Gastroesophageal sphincter (tissue), 4 donors: ENCODE measurements at regions not wholly inside any gene's neighbourhood (a gene's known extent, or its start where the extent isn't known, plus 50 kb on each side); places are given as distances from the start of the nearest gene placed in this dataset.
"Not testable (repeated sequence)": the region's sequence is repeated elsewhere in the genome, so short reads cannot be mapped to it uniquely, and the experiment has no call there.

Experiments
- ATAC-seq: fragments of 150-250 bp; one replicate; pipeline ENCODE4 v1.9.1; 2016; ENCODE audit warnings: mild to moderate bottlenecking, moderate library complexity
- H3K27ac ChIP-seq, 4 donors: fragments of 200-600 bp; sonication (generic) in 3 of 4; 1 replicate in 3 of 4; 2 replicates in 1 of 4; pipeline ENCODE4 v1.5.1; 2016 to 2019
- H3K27me3 ChIP-seq: fragments of 200-600 bp; sonication (generic); one replicate; pipeline ENCODE4 v1.5.1; 2019
- H3K36me3 ChIP-seq, 2 donors: fragments of 200-600 bp; sonication (generic); one replicate each; pipeline ENCODE4 v1.5.1; 2019; ENCODE audit warnings: control low read depth in 1 of 2
- H3K4me1 ChIP-seq, 3 donors: fragments of 200-600 bp; sonication (generic); 1 replicate in 2 of 3; 2 replicates in 1 of 3; pipeline ENCODE4 v1.5.1; 2016 to 2019; ENCODE audit warnings: control low read depth in 2 of 3
- H3K4me3 ChIP-seq, 2 donors: fragments of 200-600 bp; sonication (generic); one replicate each; pipeline ENCODE4 v1.5.1; 2019; ENCODE audit warnings: mild to moderate bottlenecking in 1 of 2, moderate library complexity in 1 of 2
- H3K9me3 ChIP-seq, 3 donors: fragments of 200-600 bp; sonication (generic); one replicate each; pipeline ENCODE4 v1.5.1; 2017 to 2019; ENCODE audit warnings: control low read depth in 2 of 3
- CTCF ChIP-seq, 4 experiments: fragments of 200-600 bp in 2 of 4; fragments of 450-650 bp in 2 of 4; sonication (generic) in 1 of 4; IDR thresholded peaks; one replicate each; pipeline ENCODE4 v1.5.1; 2017 to 2019; ENCODE audit warnings: antibody characterized with exemption in 4 of 4, mild to moderate bottlenecking in 2 of 4, moderate library complexity in 2 of 4
- EP300 ChIP-seq: sonication (generic); formaldehyde crosslinking; IDR thresholded peaks from one replicate; pipeline ENCODE4 v1.6.1; 2017; ENCODE audit warnings: antibody characterized with exemption, mild to moderate bottlenecking
- POLR2A ChIP-seq, 2 donors: fragments of 450-650 bp; IDR thresholded peaks; one replicate each; pipeline ENCODE4 v1.6.1; 2017; ENCODE audit warnings: antibody characterized with exemption in 2 of 2, mild to moderate bottlenecking in 2 of 2, moderate library complexity in 1 of 2
- POLR2AphosphoS5 ChIP-seq: sonication (generic); formaldehyde crosslinking; IDR thresholded peaks from one replicate; pipeline ENCODE4 v1.6.1; 2017; ENCODE audit warnings: antibody characterized with exemption
- WGBS, 2 donors: methylation state at CpG; one replicate each; pipeline ENCODE4 v1.1.5; 2018; ENCODE audit warnings: low coverage in 1 of 2; 5-methylcytosine and 5-hydroxymethylcytosine counted together

DNA sequence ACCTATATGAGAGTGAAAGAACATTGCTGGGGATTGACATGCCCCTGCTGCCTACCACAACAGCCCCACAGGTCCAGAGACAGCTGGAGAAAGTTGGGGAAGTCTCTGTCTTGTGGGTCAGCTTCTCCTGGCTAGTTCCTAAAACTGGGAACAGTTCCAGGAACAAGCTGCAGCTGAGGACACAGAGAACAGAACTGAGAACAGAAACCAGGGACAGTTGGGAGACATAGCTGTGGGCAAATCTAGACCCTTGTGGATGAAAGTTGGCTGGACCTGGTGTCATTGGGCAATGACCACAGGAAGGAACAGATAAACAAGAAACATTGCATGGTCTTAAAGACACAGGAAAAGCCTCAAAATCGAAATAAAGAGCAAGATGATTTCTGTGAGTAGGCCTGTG, 58.3 kb upstream of the MOCS2 start:
- H3K27ac ChIP-seq = peak overlapping the region in 3 of 4 donors; percentile 16 to 39 (median 26)

GRCh38 chr5:53169933-53170332, 60.4 kb upstream of the MOCS2 start:
- H3K27ac ChIP-seq = no peak overlapping the region
- no peak overlapping the region for H3K4me3 ChIP-seq
- no peak for ATAC-seq
- 72 to 76% methylated on average over 3 of the region's 3 CpGs for WGBS, 2 donors
- H3K4me1 ChIP-seq = peaks cover 0 to 36% (median 0%) of the 10 kb centered on the region in 3 donors
- H3K9me3 ChIP-seq = no peaks in the 10 kb centered on the region
- H3K36me3 ChIP-seq = no peaks in the 10 kb centered on the region
- no peaks in the 10 kb centered on the region for H3K27me3 ChIP-seq
- TF ChIP-seq POLR2AphosphoS5 (no peak), EP300 (no peak), CTCF (IDR thresholded peaks at IDR 0.05) (no peak), POLR2A (IDR thresholded peaks at IDR 0.05) (no peak)

More for the DNA sequence above, 58.3 kb upstream of the MOCS2 start:
- 25 to 56% methylated on average over 1 of the region's 1 CpG for WGBS, 2 donors
- H3K9me3 ChIP-seq = no peaks in the 10 kb centered on the region
- no peaks in the 10 kb centered on the region for H3K36me3 ChIP-seq
- H3K4me1 ChIP-seq = peaks cover 0 to 42% (median 6%) of the 10 kb centered on the region in 3 donors
- peak; percentile 91 for ATAC-seq
- TF ChIP-seq POLR2AphosphoS5 (peak; percentile 63), CTCF (IDR thresholded peaks at IDR 0.05) (no peak), POLR2A (IDR thresholded peaks at IDR 0.05) (peak in 1 of 2 donors; percentile 15), EP300 (no peak)
- no peaks in the 10 kb centered on the region for H3K27me3 ChIP-seq
- H3K4me3 ChIP-seq = no peak overlapping the region

GRCh38 chr5:53170746-53171349, 61.3 kb upstream of the MOCS2 start:
- TF ChIP-seq POLR2AphosphoS5 = no peak
- peak; percentile 3 to 62 (median 59) for TF ChIP-seq CTCF (IDR thresholded peaks at IDR 0.05)
- no peak for TF ChIP-seq EP300
- peaks cover 0 to 28% (median 0%) of the 10 kb centered on the region in 3 donors for H3K4me1 ChIP-seq
- H3K36me3 ChIP-seq = no peaks in the 10 kb centered on the region
- no peak for ATAC-seq
- no peaks in the 10 kb centered on the region for H3K9me3 ChIP-seq
- H3K27me3 ChIP-seq = no peaks in the 10 kb centered on the region
- no peak overlapping the region for H3K4me3 ChIP-seq
- 67 to 89% methylated on average over 1 of the region's 1 CpG for WGBS, 2 donors
- no peak overlapping the region for H3K27ac ChIP-seq

- not testable (repeated sequence) for H3K27me3 ChIP-seq, ATAC-seq
Observed at GRCh38 chr5:53172073-53172472, 62.5 kb upstream of the MOCS2 start.

GRCh38 chr5:53172630-53173029, 63.1 kb upstream of the MOCS2 start:
- WGBS, 2 donors = 85 to 97% methylated on average over 5 of the region's 5 CpGs
- no peak for ATAC-seq
- peaks cover 0 to 14% (median 0%) of the 10 kb centered on the region in 3 donors for H3K4me1 ChIP-seq

More at GRCh38 chr5:53172073-53172472, 62.5 kb upstream of the MOCS2 start:
- H3K27ac ChIP-seq, H3K9me3 ChIP-seq, H3K4me3 ChIP-seq, H3K36me3 ChIP-seq: not testable (repeated sequence)
- H3K4me1 ChIP-seq = peaks cover 0 to 20% (median 0%) of the 10 kb centered on the region in 3 donors

More at GRCh38 chr5:53172630-53173029, 63.1 kb upstream of the MOCS2 start:
- no peaks in the 10 kb centered on the region for H3K36me3 ChIP-seq
- H3K4me3 ChIP-seq = no peak overlapping the region
- no peaks in the 10 kb centered on the region for H3K9me3 ChIP-seq
- TF ChIP-seq POLR2AphosphoS5 = no peak
- TF ChIP-seq POLR2A (IDR thresholded peaks at IDR 0.05) = no peak
- no peak for TF ChIP-seq CTCF (IDR thresholded peaks at IDR 0.05)
- TF ChIP-seq EP300 = no peak
- H3K27me3 ChIP-seq = no peaks in the 10 kb centered on the region
- H3K27ac ChIP-seq = no peak overlapping the region
